Stomach smooth muscle (tissue), 2 donors: ENCODE measurements at regions not wholly inside any gene's neighbourhood (a gene's known extent, or its start where the extent isn't known, plus 50 kb on each side); places are given as distances from the start of the nearest gene placed in this dataset.

Experiments used
- H3K27ac ChIP-seq: one replicate; pipeline ENCODE4 v1.7.0; 2013; ENCODE audit warnings: mild to moderate bottlenecking, low read length, inconsistent platforms
- H3K27me3 ChIP-seq, 2 donors: one replicate each; pipeline ENCODE4 v1.7.0; 2013; ENCODE audit warnings: low read length in 2 of 2; ENCODE audit not compliant: insufficient read depth in 2 of 2, control insufficient read depth in 1 of 2
- H3K36me3 ChIP-seq, 2 donors: one replicate each; pipeline ENCODE4 v1.7.0; 2013; ENCODE audit warnings: low read length in 2 of 2; ENCODE audit not compliant: control insufficient read depth in 2 of 2, insufficient read depth in 2 of 2
- H3K4me1 ChIP-seq: one replicate; pipeline ENCODE4 v1.7.0; 2013; ENCODE audit warnings: low read length; ENCODE audit not compliant: control insufficient read depth, insufficient read depth
- H3K4me3 ChIP-seq, 2 donors: one replicate each; pipeline ENCODE4 v1.7.0; 2013; ENCODE audit warnings: low read length in 2 of 2
- H3K9ac ChIP-seq, 2 donors: one replicate each; pipeline ENCODE4 v1.7.0; 2013; ENCODE audit warnings: low read length in 2 of 2, mild to moderate bottlenecking in 1 of 2
- H3K9me3 ChIP-seq, 2 donors: one replicate each; pipeline ENCODE4 v1.7.0; 2013; ENCODE audit warnings: low read length in 2 of 2; ENCODE audit not compliant: control insufficient read depth in 2 of 2
- donor health status: healthy.
- donor health status: Pancreatic carcinoma.

- Histone ChIP-seq H3K9me3 (no peaks in the 10 kb centered on the region), H3K36me3 (no peaks in the 10 kb centered on the region), H3K27ac (no peak overlapping the region), H3K9ac (no peak overlapping the region), H3K4me3 (no peak overlapping the region), H3K4me1 (no peaks in the 10 kb centered on the region), H3K27me3 (no peaks in the 10 kb centered on the region)
These were observed 169.1 kb upstream of the CLINT1 start for GRCh38 chr5:158027806-158028775.

GRCh38 chr5:158026304-158027031 lies 167.5 kb upstream of the CLINT1 start:
- Histone ChIP-seq H3K27me3 (no peaks in the 10 kb centered on the region), H3K27ac (no peak overlapping the region), H3K9me3 (no peaks in the 10 kb centered on the region), H3K4me1 (no peaks in the 10 kb centered on the region), H3K9ac (no peak overlapping the region), H3K36me3 (no peaks in the 10 kb centered on the region), H3K4me3 (no peak overlapping the region)

GRCh38 chr5:158023266-158023665 lies 164.3 kb upstream of the CLINT1 start:
- H3K4me1 ChIP-seq: no peaks in the 10 kb centered on the region
- H3K27ac ChIP-seq: no peak overlapping the region

GRCh38 chr5:158022837-158023236 lies 163.9 kb upstream of the CLINT1 start:
- Histone ChIP-seq H3K4me3 (no peak overlapping the region), H3K9me3 (no peaks in the 10 kb centered on the region), H3K9ac (no peak overlapping the region), H3K27ac (no peak overlapping the region), H3K27me3 (no peaks in the 10 kb centered on the region), H3K4me1 (no peaks in the 10 kb centered on the region), H3K36me3 (no peaks in the 10 kb centered on the region)

More at GRCh38 chr5:158023266-158023665, 164.3 kb upstream of the CLINT1 start:
- Histone ChIP-seq H3K4me3 (no peak overlapping the region), H3K9ac (no peak overlapping the region), H3K9me3 (no peaks in the 10 kb centered on the region), H3K27me3 (no peaks in the 10 kb centered on the region), H3K36me3 (no peaks in the 10 kb centered on the region)

- no peaks in the 10 kb centered on the region for H3K36me3 ChIP-seq
- H3K4me3 ChIP-seq: no peak overlapping the region
- no peak overlapping the region for H3K27ac ChIP-seq
- no peak overlapping the region for H3K9ac ChIP-seq
- H3K9me3 ChIP-seq: no peaks in the 10 kb centered on the region
- H3K27me3 ChIP-seq: no peaks in the 10 kb centered on the region
- no peaks in the 10 kb centered on the region for H3K4me1 ChIP-seq
These were observed 163.4 kb upstream of the CLINT1 start for GRCh38 chr5:158022393-158022792.

- Histone ChIP-seq H3K27ac (no peak overlapping the region), H3K9ac (no peak overlapping the region), H3K4me3 (no peak overlapping the region), H3K36me3 (no peaks in the 10 kb centered on the region), H3K27me3 (no peaks in the 10 kb centered on the region), H3K9me3 (no peaks in the 10 kb centered on the region), H3K4me1 (no peaks in the 10 kb centered on the region)
These were observed 161.8 kb upstream of the CLINT1 start for GRCh38 chr5:158020555-158021418.

GRCh38 chr5:158017469-158017868 lies 158.5 kb upstream of the CLINT1 start:
- Histone ChIP-seq H3K36me3 (no peaks in the 10 kb centered on the region), H3K4me3 (no peak overlapping the region), H3K9ac (no peak overlapping the region), H3K9me3 (no peaks in the 10 kb centered on the region), H3K27me3 (no peaks in the 10 kb centered on the region), H3K4me1 (no peaks in the 10 kb centered on the region), H3K27ac (no peak overlapping the region)

GRCh38 chr5:158014372-158014771 lies 155.4 kb upstream of the CLINT1 start:
- Histone ChIP-seq H3K27me3 (no peaks in the 10 kb centered on the region), H3K36me3 (no peaks in the 10 kb centered on the region), H3K27ac (no peak overlapping the region), H3K9ac (no peak overlapping the region), H3K4me3 (no peak overlapping the region), H3K9me3 (no peaks in the 10 kb centered on the region), H3K4me1 (no peaks in the 10 kb centered on the region)

- Histone ChIP-seq H3K4me3 (no peak overlapping the region), H3K36me3 (no peaks in the 10 kb centered on the region), H3K9me3 (no peaks in the 10 kb centered on the region), H3K27me3 (no peaks in the 10 kb centered on the region), H3K9ac (no peak overlapping the region), H3K27ac (no peak overlapping the region), H3K4me1 (no peaks in the 10 kb centered on the region)
These were observed 155.0 kb upstream of the CLINT1 start for GRCh38 chr5:158013939-158014338.

GRCh38 chr5:158013303-158013702 lies 154.4 kb upstream of the CLINT1 start:
- Histone ChIP-seq H3K4me1 (no peaks in the 10 kb centered on the region), H3K36me3 (no peaks in the 10 kb centered on the region), H3K9me3 (no peaks in the 10 kb centered on the region), H3K4me3 (no peak overlapping the region), H3K27me3 (no peaks in the 10 kb centered on the region), H3K27ac (no peak overlapping the region), H3K9ac (no peak overlapping the region)
